Sigmoid colon (tissue), 6 donors: ENCODE measurements at regions not wholly inside any gene's neighbourhood (a gene's known extent, or its start where the extent isn't known, plus 50 kb on each side); places are given as distances from the start of the nearest gene placed in this dataset.

Experiments used
- DNase-seq: peaks from one replicate; pipeline ENCODE4 v3.0.0-alpha.2; 2019
- H3K27ac ChIP-seq, 4 donors: fragments of 200-600 bp; sonication (generic); one replicate each; pipeline ENCODE4 v1.5.1; 2016 to 2019; ENCODE audit warnings: mild to moderate bottlenecking in 1 of 4
- H3K27me3 ChIP-seq, 3 donors: fragments of 200-600 bp; sonication (generic); one replicate each; pipeline ENCODE4 v1.5.1; 2019; ENCODE audit warnings: mild to moderate bottlenecking in 1 of 3
- H3K36me3 ChIP-seq, 4 donors: fragments of 200-600 bp; sonication (generic); one replicate each; pipeline ENCODE4 v1.5.1; 2016 to 2019
- H3K4me1 ChIP-seq, 4 donors: fragments of 200-600 bp; sonication (generic); one replicate each; pipeline ENCODE4 v1.5.1; 2017 to 2019
- H3K4me3 ChIP-seq, 4 donors: fragments of 200-600 bp; sonication (generic); one replicate each; pipeline ENCODE4 v1.5.1; 2017 to 2019; ENCODE audit warnings: mild to moderate bottlenecking in 2 of 4, moderate library complexity in 1 of 4
- H3K9me3 ChIP-seq, 4 donors: fragments of 200-600 bp in 3 of 4; sonication (generic) in 3 of 4; one replicate each; pipeline versions ENCODE4 v1.5.1 to v1.6.1; 2013 to 2019
- EP300 ChIP-seq, 4 donors: sonication (generic); formaldehyde crosslinking; IDR thresholded peaks; one replicate each; pipeline ENCODE4 v1.6.1; 2017; ENCODE audit warnings: antibody characterized with exemption in 4 of 4
- POLR2A ChIP-seq, 2 donors: fragments of 450-650 bp; IDR thresholded peaks; one replicate each; pipeline ENCODE4 v1.6.1; 2016; ENCODE audit warnings: antibody characterized with exemption in 2 of 2, mild to moderate bottlenecking in 2 of 2, moderate library complexity in 2 of 2
- POLR2AphosphoS5 ChIP-seq, 4 donors: sonication (generic); formaldehyde crosslinking; IDR thresholded peaks; one replicate each; pipeline ENCODE4 v1.6.1; 2017; ENCODE audit warnings: antibody characterized with exemption in 4 of 4
- WGBS, 2 donors: extraction: QIAGEN DNeasy Blood & Tissue Kit; methylation state at CpG; one replicate each; pipeline ENCODE4 v1.1.7; 2013; 5-methylcytosine and 5-hydroxymethylcytosine counted together
- intact Hi-C: fragments of 100-400 bp; cut with DNase I; formaldehyde crosslinking; loops from one replicate; pipeline ENCODE4 v1.15.1; 2023
- TF ChIP-seq, protein P1 (sequence below), 4 experiments: fragments of 450-650 bp in 3 of 4; fragments of 200-600 bp in 1 of 4; IDR thresholded peaks; one replicate each; pipeline ENCODE4 v1.5.1; 2016 to 2019; ENCODE audit warnings: antibody characterized with exemption in 4 of 4, mild to moderate bottlenecking in 3 of 4, moderate library complexity in 2 of 4
- donor health status: healthy with polysubstance abuse.
- donor health status: healthy.

DNA sequence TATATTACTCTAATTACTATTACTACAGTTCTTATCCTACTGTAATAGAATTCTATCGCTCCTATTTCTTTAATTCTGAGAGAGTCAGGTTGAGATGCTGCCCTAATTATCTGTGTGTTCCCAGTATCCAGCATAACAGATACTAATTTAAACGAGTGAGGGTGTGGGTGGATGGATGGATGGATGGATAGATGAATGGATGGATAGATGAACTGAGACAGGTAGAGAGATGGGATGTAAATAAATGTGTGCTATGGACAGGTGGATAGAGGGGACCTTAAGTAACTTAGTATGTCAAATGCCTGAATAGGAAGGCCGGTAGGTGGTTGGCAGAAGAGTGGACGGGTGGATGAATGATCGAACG lies 143.6 kb upstream of the ADRA1B start:
- Histone ChIP-seq H3K27me3 (no peaks in the 10 kb centered on the region), H3K27ac (peak overlapping the region; percentile 59 to 80 (median 66)), H3K4me3 (peak overlapping the region in 2 of 4 donors; percentile 37 to 46), H3K36me3 (no peaks in the 10 kb centered on the region), H3K9me3 (no peaks in the 10 kb centered on the region), H3K4me1 (peaks cover 0 to 13% (median 8%) of the 10 kb centered on the region in 4 donors)
- DNase-seq, result no peak
- TF ChIP-seq POLR2A (IDR thresholded peaks at IDR 0.05), result no peak
- no peak for TF ChIP-seq POLR2AphosphoS5 (IDR thresholded peaks at IDR 0.05)
- TF ChIP-seq, protein P1, sequence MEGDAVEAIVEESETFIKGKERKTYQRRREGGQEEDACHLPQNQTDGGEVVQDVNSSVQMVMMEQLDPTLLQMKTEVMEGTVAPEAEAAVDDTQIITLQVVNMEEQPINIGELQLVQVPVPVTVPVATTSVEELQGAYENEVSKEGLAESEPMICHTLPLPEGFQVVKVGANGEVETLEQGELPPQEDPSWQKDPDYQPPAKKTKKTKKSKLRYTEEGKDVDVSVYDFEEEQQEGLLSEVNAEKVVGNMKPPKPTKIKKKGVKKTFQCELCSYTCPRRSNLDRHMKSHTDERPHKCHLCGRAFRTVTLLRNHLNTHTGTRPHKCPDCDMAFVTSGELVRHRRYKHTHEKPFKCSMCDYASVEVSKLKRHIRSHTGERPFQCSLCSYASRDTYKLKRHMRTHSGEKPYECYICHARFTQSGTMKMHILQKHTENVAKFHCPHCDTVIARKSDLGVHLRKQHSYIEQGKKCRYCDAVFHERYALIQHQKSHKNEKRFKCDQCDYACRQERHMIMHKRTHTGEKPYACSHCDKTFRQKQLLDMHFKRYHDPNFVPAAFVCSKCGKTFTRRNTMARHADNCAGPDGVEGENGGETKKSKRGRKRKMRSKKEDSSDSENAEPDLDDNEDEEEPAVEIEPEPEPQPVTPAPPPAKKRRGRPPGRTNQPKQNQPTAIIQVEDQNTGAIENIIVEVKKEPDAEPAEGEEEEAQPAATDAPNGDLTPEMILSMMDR (IDR thresholded peaks at IDR 0.05), result no peak
- TF ChIP-seq EP300 (IDR thresholded peaks at IDR 0.05), result no peak
- intact Hi-C loops, result no loop called here
- WGBS, 2 donors, result 60 to 72% methylated on average over 6 of the region's 6 CpGs

DNA sequence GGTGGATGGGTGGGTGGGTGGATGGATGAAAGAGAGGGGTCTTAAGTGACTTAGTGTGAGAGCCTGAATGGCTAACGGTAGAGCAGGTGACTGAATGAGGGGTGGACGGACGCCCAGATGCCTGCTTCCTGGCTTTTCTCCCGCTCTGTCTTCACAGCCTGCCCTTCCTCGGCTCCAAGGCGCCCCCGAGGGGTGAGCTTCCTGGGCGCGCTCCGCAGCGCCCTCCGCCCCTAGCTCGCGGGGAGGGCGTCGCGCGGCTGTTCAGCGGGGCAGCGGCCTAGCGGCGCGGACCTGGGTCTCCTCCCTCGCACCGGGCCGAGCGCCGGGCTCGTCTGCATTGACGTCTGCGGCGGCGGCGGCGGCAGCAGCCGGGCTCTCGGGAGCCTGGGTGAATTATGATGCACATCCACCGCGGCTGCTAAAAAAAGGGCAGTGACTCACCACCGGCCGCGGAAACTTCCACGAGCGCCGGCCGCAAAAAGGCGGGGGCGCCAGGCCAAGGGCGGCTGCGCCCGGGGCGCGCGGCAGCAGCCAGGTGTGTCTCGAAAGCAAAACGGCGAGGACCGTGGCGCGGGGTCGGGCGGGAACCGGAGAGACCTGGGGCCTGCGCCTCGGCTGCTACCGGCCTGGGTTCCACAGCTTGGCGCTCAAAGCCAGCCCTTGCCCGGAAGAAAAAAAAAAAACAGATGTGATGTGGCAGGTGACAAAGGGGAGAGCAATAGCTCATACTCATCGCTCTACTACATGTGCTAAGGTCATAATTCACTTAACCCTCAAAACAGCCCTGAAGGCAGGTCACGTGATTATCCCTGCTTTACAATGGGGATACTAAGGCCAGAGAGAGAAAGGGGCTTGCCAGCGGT lies 143.0 kb upstream of the ADRA1B start:
- WGBS, 2 donors, result 1 to 2% methylated on average over 71 of the region's 71 CpGs
- peak overlapping the region in 3 of 4 donors; percentile 36 to 46 (median 37) for H3K4me3 ChIP-seq
- no peaks in the 10 kb centered on the region for H3K27me3 ChIP-seq
- peaks cover 0 to 13% (median 8%) of the 10 kb centered on the region in 4 donors for H3K4me1 ChIP-seq
- peak overlapping the region; percentile 59 to 80 (median 66) for H3K27ac ChIP-seq
- peak; percentile 91 for DNase-seq
- no peaks in the 10 kb centered on the region for H3K36me3 ChIP-seq
- TF ChIP-seq POLR2AphosphoS5 (IDR thresholded peaks at IDR 0.05) (peak; percentile 13 to 66 (median 54)), EP300 (IDR thresholded peaks at IDR 0.05) (peak in 1 of 4 donors; percentile 29)
- TF ChIP-seq, protein P1 (IDR thresholded peaks at IDR 0.05), result no peak
- intact Hi-C loops, result no loop called here
- no peaks in the 10 kb centered on the region for H3K9me3 ChIP-seq

DNA sequence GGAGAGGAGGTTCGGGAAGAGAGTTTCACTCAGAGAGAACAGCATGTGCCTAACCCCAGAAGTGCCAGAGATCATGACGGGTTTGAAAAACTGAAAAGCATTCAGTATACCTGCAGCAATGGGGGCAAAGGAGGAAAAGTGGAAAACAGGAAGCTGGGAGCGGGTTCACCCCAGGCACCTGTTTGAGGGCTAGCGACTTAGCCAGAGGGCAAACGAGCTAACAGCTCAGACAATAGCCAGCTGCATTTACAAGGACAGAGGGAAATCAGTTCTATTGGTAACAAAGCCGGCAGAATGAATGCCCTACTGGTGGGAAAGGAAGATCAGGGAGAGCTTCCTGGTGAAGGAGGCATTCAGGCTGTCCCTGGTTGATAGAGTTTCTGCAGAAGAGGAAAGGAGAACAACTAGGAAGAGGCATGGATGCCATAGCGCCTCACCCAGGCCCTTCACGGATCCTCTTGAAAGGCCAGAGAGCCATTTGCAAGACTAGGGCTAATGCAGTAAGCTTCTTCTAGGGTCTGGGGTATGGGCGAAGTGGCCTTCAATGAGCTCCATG lies 141.7 kb upstream of the ADRA1B start:
- TF ChIP-seq EP300 (IDR thresholded peaks at IDR 0.05), result no peak
- TF ChIP-seq, protein P1 (IDR thresholded peaks at IDR 0.05), result no peak
- no peak for TF ChIP-seq POLR2AphosphoS5 (IDR thresholded peaks at IDR 0.05)
- TF ChIP-seq POLR2A (IDR thresholded peaks at IDR 0.05), result no peak
- 82 to 87% methylated on average over 9 of the region's 9 CpGs for WGBS, 2 donors
- Histone ChIP-seq H3K9me3 (no peaks in the 10 kb centered on the region), H3K4me1 (peaks cover 0 to 13% (median 8%) of the 10 kb centered on the region in 4 donors), H3K4me3 (no peak overlapping the region), H3K27ac (no peak overlapping the region), H3K27me3 (no peaks in the 10 kb centered on the region), H3K36me3 (no peaks in the 10 kb centered on the region)
- intact Hi-C loops, result no loop called here
- no peak for DNase-seq

DNA sequence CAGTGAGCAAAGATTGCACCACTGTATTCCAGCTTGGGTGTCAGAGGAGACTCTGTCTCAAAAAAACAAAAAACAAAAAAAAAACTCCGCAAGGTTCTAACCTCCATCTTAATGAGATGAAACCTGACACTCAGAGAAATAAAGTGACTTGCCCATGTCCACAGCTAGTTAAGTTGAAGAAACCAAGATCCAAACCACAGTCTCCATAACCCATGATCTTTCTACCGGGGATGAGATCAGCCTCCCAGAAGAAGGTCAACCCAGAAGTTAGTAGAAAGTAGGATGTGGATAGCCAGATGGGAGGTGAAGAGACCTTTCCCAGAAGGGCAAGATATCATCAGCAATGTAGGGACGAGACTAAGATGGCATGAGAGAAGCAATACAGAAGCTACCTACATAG lies 140.4 kb upstream of the ADRA1B start:
- 80 to 90% methylated on average over 3 of the region's 3 CpGs for WGBS, 2 donors
- H3K36me3 ChIP-seq, result no peaks in the 10 kb centered on the region

More for the DNA sequence above, 140.4 kb upstream of the ADRA1B start:
- Histone ChIP-seq H3K27ac (no peak overlapping the region), H3K4me3 (no peak overlapping the region), H3K27me3 (no peaks in the 10 kb centered on the region), H3K4me1 (peaks cover 0 to 13% (median 8%) of the 10 kb centered on the region in 4 donors), H3K9me3 (no peaks in the 10 kb centered on the region)
- intact Hi-C loops, result no loop called here
- TF ChIP-seq POLR2A (IDR thresholded peaks at IDR 0.05), result no peak
- TF ChIP-seq, protein P1 (IDR thresholded peaks at IDR 0.05), result no peak
- no peak for DNase-seq
